ENCODE measurements at regions not wholly inside any gene's neighbourhood (a gene's known extent, or its start where the extent isn't known, plus 50 kb on each side); places are given as distances from the start of the nearest gene placed in this dataset.

- TF ChIP-seq CTCF (IDR thresholded peaks at IDR 0.05; ENCODE audit: insufficient read depth, low read length) (no peak), REST (IDR thresholded peaks at IDR 0.05; ENCODE audit: insufficient replicate concordance, low read depth) (no peak), POLR2AphosphoS5 (IDR thresholded peaks at IDR 0.05; ENCODE audit: low read depth) (no peak), SPI1 (IDR thresholded peaks at IDR 0.05; ENCODE audit: borderline replicate concordance, low read depth) (no peak)
Observed at GRCh38 chr12:116672010-116672409, 65.9 kb downstream of the SPRING1 start.

Measured in HL-60 (cell line).